GM19468 (cell line): ENCODE measurements at regions not wholly inside any gene's neighbourhood (a gene's known extent, or its start where the extent isn't known, plus 50 kb on each side); places are given as distances from the start of the nearest gene placed in this dataset.

Experiments used
- ATAC-seq: cut with Tn5 transposase; IDR thresholded peaks from one replicate; pipeline ENCODE4 v1.9.1; 2021; ENCODE audit warnings: mild to moderate bottlenecking, moderate library complexity, moderate number of reproducible peaks; ENCODE audit not compliant: unreplicated experiment; ENCODE audit errors: extremely low read depth

GRCh38 chr22:48167238-48167637, 1404.8 kb downstream of the TBC1D22A start:
- no peak for ATAC-seq

GRCh38 chr22:48161298-48161697, 1398.8 kb downstream of the TBC1D22A start:
- no peak for ATAC-seq

GRCh38 chr22:48157676-48158075, 1395.2 kb downstream of the TBC1D22A start:
- no peak for ATAC-seq

- no peak for ATAC-seq
Measured at GRCh38 chr22:48156603-48157355, 1394.3 kb downstream of the TBC1D22A start.

- no peak for ATAC-seq
Measured at GRCh38 chr22:48155446-48155845, 1393.0 kb downstream of the TBC1D22A start.

GRCh38 chr22:48154943-48155240, 1392.4 kb downstream of the TBC1D22A start:
- no peak for ATAC-seq

- no peak for ATAC-seq
Measured at GRCh38 chr22:48154169-48154942, 1391.9 kb downstream of the TBC1D22A start.

- ATAC-seq: no peak
Measured at GRCh38 chr22:48153726-48154125, 1391.3 kb downstream of the TBC1D22A start.

GRCh38 chr22:48152916-48153315, 1390.5 kb downstream of the TBC1D22A start:
- no peak for ATAC-seq

GRCh38 chr22:48152164-48152775, 1389.8 kb downstream of the TBC1D22A start:
- ATAC-seq: no peak

GRCh38 chr22:48151641-48152040, 1389.2 kb downstream of the TBC1D22A start:
- no peak for ATAC-seq

- no peak for ATAC-seq
Measured at GRCh38 chr22:48147831-48148230, 1385.4 kb downstream of the TBC1D22A start.

GRCh38 chr22:48147404-48147803, 1385.0 kb downstream of the TBC1D22A start:
- no peak for ATAC-seq

- no peak for ATAC-seq
Measured at GRCh38 chr22:48146426-48146825, 1384.0 kb downstream of the TBC1D22A start.

- no peak for ATAC-seq
Measured at GRCh38 chr22:48145738-48146137, 1383.3 kb downstream of the TBC1D22A start.

GRCh38 chr22:48144318-48144717, 1381.9 kb downstream of the TBC1D22A start:
- ATAC-seq: no peak

GRCh38 chr22:48143856-48144255, 1381.4 kb downstream of the TBC1D22A start:
- no peak for ATAC-seq

GRCh38 chr22:48142388-48142787, 1379.9 kb downstream of the TBC1D22A start:
- ATAC-seq: no peak

GRCh38 chr22:48141301-48141700, 1378.9 kb downstream of the TBC1D22A start:
- no peak for ATAC-seq

- ATAC-seq: no peak
Measured at GRCh38 chr22:48140261-48140813, 1377.9 kb downstream of the TBC1D22A start.

- no peak for ATAC-seq
Measured at GRCh38 chr22:48139776-48140175, 1377.3 kb downstream of the TBC1D22A start.
